Astrocyte of the cerebellum (primary cell): ENCODE measurements at regions not wholly inside any gene's neighbourhood (a gene's known extent, or its start where the extent isn't known, plus 50 kb on each side); places are given as distances from the start of the nearest gene placed in this dataset.

Source experiments
- DNase-seq: peaks from one replicate; pipeline ENCODE4 v3.0.0-alpha.2; 2011; ENCODE audit warnings: low read depth
- H3K4me3 ChIP-seq: 2 replicates; pipeline ENCODE4 v1.5.1; 2011; ENCODE audit warnings: mild to moderate bottlenecking, low read depth, low read length, moderate library complexity
- CTCF ChIP-seq: IDR thresholded peaks from 2 replicates; pipeline ENCODE4 v1.5.1; 2012; ENCODE audit warnings: low read length, low read depth, moderate library complexity, mild to moderate bottlenecking; ENCODE audit errors: missing control alignments
- in situ Hi-C: cut with HindIII; loops from 2 replicates; pipeline ENCODE4 v1.10.0; 2017; ENCODE audit warnings: low sequenced_read_pairs

DNA sequence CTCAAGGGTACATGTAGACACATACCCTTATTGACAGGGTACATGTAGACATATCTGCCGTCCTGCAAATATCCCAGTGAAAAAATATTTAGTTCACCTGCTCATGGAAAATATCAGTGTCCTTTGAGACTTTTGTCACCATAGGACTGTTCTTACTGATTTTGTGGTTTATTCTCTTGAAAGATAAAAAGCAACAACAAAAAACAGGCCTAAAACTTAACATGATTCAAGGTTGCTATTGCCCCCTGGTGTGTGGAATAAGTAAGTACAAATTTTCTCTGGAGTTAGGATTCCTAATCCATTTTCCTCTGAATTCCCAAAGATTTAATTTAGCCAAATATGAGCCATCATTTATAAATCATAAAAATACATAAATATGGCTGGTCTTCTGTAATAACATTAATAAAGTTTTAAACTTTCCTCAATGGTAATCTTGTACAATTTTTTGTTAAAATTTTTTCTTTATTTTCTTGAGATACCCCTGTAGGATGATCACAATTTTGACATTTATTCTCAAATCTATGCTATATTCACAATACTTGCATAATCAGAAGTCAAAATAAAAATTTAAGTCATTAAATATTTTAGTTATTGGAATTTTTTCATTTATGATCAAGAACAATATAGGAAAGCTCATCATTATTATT is 741.4 kb upstream of the POT1 start:
- H3K4me3 ChIP-seq, result no peak overlapping the region
- in situ Hi-C loops, result loop anchor here (5.0 kb wide), 1 partner anchor 614 kb away; no protein-coding TSS in a partner anchor
- peak; percentile 9 for DNase-seq
- TF ChIP-seq CTCF, result peak; percentile 43

GRCh38 chr7:125668321-125668993 is 738.8 kb upstream of the POT1 start:
- no peak for TF ChIP-seq CTCF
- no peak overlapping the region for H3K4me3 ChIP-seq
- no peak for DNase-seq
- in situ Hi-C loops, result no loop called here

GRCh38 chr7:125664625-125665024 is 735.0 kb upstream of the POT1 start:
- no peak overlapping the region for H3K4me3 ChIP-seq
- in situ Hi-C loops, result no loop called here
- TF ChIP-seq CTCF, result no peak
- no peak for DNase-seq

GRCh38 chr7:125663961-125664360 is 734.3 kb upstream of the POT1 start:
- TF ChIP-seq CTCF, result no peak
- no peak for DNase-seq
- in situ Hi-C loops, result no loop called here
- H3K4me3 ChIP-seq, result no peak overlapping the region

GRCh38 chr7:125661677-125662076 is 732.1 kb upstream of the POT1 start:
- DNase-seq, result no peak
- in situ Hi-C loops, result no loop called here
- no peak for TF ChIP-seq CTCF
- no peak overlapping the region for H3K4me3 ChIP-seq

GRCh38 chr7:125661006-125661405 is 731.4 kb upstream of the POT1 start:
- no peak for DNase-seq
- no peak for TF ChIP-seq CTCF
- in situ Hi-C loops, result no loop called here
- H3K4me3 ChIP-seq, result no peak overlapping the region
